GM12872 (cell line): ENCODE measurements at regions not wholly inside any gene's neighbourhood (a gene's known extent, or its start where the extent isn't known, plus 50 kb on each side); places are given as distances from the start of the nearest gene placed in this dataset.

Source experiments
- TF ChIP-seq, protein P1 (sequence below): IDR thresholded peaks from 3 replicates; pipeline ENCODE4 v1.5.1; 2011; ENCODE audit warnings: low read depth, mild to moderate bottlenecking, low read length, moderate library complexity; ENCODE audit not compliant: insufficient read depth

DNA sequence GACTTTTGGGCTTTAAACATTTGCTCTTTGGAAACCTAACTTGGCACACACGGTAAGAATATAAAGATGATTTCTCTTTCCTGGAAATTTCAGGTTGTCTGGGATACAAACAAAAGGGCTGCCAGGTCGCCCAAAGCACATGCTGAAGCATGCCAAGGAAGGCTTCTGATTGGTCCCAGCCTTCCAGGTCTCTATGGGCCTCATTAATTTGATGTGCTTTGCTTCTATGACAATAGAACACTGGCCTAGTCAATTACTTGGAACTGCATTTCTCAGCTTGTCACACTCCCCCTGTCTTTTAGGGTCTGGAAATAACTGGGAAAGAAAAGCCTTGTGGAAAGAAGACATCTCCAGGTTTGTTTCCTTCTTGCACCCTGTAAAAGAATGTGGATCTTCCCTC lies 228.9 kb downstream of the ADCYAP1 start:
- TF ChIP-seq, protein P1, sequence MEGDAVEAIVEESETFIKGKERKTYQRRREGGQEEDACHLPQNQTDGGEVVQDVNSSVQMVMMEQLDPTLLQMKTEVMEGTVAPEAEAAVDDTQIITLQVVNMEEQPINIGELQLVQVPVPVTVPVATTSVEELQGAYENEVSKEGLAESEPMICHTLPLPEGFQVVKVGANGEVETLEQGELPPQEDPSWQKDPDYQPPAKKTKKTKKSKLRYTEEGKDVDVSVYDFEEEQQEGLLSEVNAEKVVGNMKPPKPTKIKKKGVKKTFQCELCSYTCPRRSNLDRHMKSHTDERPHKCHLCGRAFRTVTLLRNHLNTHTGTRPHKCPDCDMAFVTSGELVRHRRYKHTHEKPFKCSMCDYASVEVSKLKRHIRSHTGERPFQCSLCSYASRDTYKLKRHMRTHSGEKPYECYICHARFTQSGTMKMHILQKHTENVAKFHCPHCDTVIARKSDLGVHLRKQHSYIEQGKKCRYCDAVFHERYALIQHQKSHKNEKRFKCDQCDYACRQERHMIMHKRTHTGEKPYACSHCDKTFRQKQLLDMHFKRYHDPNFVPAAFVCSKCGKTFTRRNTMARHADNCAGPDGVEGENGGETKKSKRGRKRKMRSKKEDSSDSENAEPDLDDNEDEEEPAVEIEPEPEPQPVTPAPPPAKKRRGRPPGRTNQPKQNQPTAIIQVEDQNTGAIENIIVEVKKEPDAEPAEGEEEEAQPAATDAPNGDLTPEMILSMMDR = no peak

DNA sequence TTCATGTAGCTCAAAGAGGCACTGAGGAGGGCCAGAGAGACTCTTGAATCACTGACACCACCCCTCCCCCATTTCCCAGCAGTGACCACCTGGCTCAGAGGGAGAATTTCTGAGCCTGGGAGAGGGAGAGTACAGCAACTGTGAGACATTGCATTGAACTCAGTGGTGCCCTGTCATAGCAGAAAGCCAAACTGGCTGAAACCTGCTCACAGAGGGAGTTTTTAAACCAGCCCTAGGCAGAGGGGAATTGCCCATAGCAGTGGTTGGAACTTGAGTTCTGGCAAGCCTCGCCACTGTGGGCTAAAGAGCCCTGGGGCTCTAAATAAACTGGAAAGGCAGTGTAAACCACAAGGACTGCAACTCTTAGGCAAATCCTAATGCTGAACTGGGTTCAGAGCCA lies 243.1 kb downstream of the ADCYAP1 start:
- TF ChIP-seq, protein P1 = no peak

- TF ChIP-seq, protein P1 = no peak
These were observed 245.0 kb downstream of the ADCYAP1 start for GRCh38 chr18:1149709-1150108.

DNA sequence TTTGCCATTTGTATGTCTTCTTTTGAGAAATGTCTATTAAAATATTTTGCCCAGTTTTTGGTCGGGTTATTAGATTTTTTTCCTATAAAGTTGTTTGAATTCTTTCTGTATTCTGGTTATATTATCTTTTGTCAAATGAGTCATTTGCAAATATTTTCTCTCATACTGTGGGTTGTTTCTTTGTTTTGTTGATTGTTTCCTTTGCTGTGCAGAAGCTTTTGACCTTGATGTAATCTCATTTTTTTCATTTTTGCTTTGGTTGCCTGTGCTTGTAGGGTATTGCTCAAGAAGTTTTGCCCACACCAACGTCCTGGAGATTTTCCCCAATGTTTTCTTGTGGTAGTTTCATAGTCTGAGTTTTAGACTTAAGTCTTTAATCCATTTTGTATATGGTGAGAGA lies 245.7 kb downstream of the ADCYAP1 start:
- TF ChIP-seq, protein P1 = no peak

DNA sequence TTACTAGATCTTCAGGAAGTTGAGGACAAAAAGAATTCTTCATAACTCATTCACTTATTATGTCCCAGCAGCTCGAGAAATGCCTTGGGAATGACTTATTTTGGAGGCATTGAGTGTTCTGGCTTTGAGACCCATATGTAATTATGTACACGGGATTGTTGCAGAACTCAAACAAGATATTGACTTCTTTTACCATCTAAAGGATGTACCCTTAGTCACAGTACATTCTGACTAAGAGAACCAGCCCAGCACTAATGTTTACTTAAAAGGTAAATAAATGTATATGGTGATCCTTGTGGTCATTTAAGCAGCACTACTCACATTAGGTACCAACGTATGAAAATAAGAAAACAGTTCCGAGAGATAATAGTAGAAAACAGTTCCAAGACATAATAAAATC lies 268.9 kb downstream of the ADCYAP1 start:
- TF ChIP-seq, protein P1 = no peak

DNA sequence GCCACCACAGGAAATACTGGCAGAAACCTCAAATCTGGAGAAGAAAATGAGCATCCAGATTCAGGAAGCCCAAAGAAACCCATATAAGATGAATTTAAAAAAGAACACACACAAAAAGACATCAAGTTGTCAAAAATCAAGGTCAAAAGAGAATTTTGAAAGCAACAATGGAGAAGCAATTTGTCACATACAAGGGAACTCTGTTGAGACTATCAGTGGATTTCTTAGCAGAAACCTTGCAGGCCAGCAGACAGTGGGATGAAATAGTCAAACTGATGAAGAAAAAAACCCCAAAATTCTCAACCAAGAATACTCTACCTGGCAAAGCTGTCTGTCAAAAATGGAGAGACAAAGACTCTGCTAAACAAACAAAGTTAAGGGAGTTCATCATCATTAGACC lies 272.6 kb downstream of the ADCYAP1 start:
- TF ChIP-seq, protein P1 = no peak

GRCh38 chr18:1191341-1191740 lies 286.7 kb downstream of the ADCYAP1 start:
- TF ChIP-seq, protein P1 = no peak

GRCh38 chr18:1213126-1213525 lies 308.5 kb downstream of the ADCYAP1 start:
- TF ChIP-seq, protein P1 = no peak
